ENCODE measurements at regions not wholly inside any gene's neighbourhood (a gene's known extent, or its start where the extent isn't known, plus 50 kb on each side); places are given as distances from the start of the nearest gene placed in this dataset.

DNA sequence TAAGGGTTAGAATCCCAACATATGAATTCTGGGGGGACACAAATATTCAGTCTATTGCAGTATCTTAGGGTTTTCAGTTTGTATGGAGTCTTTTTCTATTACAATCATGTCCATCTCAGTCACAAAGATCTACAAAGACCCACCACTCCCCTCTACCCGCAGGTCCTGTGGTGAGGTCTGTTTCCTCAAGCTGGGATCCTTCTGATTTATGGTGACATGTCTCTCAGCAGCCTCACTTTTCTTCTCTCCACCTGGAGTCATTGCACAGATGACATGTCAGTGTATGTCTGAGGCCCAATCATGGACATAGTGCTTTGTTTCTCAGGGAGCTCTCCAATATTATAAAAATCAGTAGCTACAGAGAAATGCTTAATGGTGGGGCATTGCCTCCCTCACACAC lies 113.4 kb upstream of the RAB27B start:
- 100% methylated on average over 1 of the region's 1 CpG; no CpG with 5 or more reads in 1 of the 2 experiments for WGBS, 2 experiments (ENCODE audit: extremely low coverage in 1 of 2, insufficient coverage in 1 of 2, insufficient read length in 1 of 2, insufficient replicate concordance in 2 of 2, low coverage in 1 of 2, low lambda C conversion rate in 2 of 2, missing lambda C conversion rate in 1 of 2)

More for the DNA sequence above, 113.4 kb upstream of the RAB27B start:
- no peak overlapping the region for H4K5ac ChIP-seq (ENCODE audit: insufficient read length, low read depth, low read length)
- no peak overlapping the region for H3K14ac ChIP-seq (ENCODE audit: insufficient read length)
- POLR2A ChIA-PET (ENCODE audit: partially characterized antibody), result no interaction called here
- no peak overlapping the region for H3K4me2 ChIP-seq (ENCODE audit: insufficient read depth in 1 of 2, low read depth in 2 of 2, low read length in 2 of 2)
- no peak overlapping the region for H2AFZ ChIP-seq (ENCODE audit: low read length)
- no peak overlapping the region for H2BK120ac ChIP-seq (replicated peaks; ENCODE audit: low read depth, low read length)
- H3K79me2 ChIP-seq (ENCODE audit: control insufficient read depth in 1 of 2, insufficient read depth in 2 of 2, low read length in 2 of 2), result no peaks in the 10 kb centered on the region
- no peak for FAIRE-seq
- no peak overlapping the region for H3K4me3 ChIP-seq (ENCODE audit: extremely low read depth in 1 of 4, insufficient read depth in 2 of 4, low read depth in 3 of 4, low read length in 4 of 4)
- no peaks in the 10 kb centered on the region for H3K9me3 ChIP-seq (ENCODE audit: insufficient read depth in 2 of 2, low read depth in 1 of 2, low read length in 1 of 2)
- no peak for DNase-seq (ENCODE audit: low read depth in 1 of 2, low spot score in 2 of 2)
- no peaks in the 10 kb centered on the region for H3K36me3 ChIP-seq (ENCODE audit: control insufficient read depth in 2 of 4, insufficient read depth in 4 of 4, low read length in 3 of 4)
- H3K23me2 ChIP-seq (ENCODE audit: low read depth, low read length), result no peaks in the 10 kb centered on the region
- no peak overlapping the region for H3K27ac ChIP-seq (ENCODE audit: low read depth, low read length)
- no peak overlapping the region for H3K56ac ChIP-seq (replicated peaks; ENCODE audit: insufficient read length, low read depth, low read length)
- no peak overlapping the region for H3K4ac ChIP-seq (replicated peaks; ENCODE audit: insufficient read length, low read depth, low read length)
- no peaks in the 10 kb centered on the region for H3K79me1 ChIP-seq (ENCODE audit: low read depth, low read length)
- H2BK20ac ChIP-seq (ENCODE audit: low read length), result no peak overlapping the region
- H3K9ac ChIP-seq (replicated peaks in 1 of 4; ENCODE audit: extremely low read depth in 1 of 4, low read depth in 3 of 4, low read length in 3 of 4), result no peak overlapping the region
- no peak overlapping the region for H3K23ac ChIP-seq (ENCODE audit: insufficient read length)
- H4K8ac ChIP-seq (ENCODE audit: extremely low read depth, insufficient read depth, low read length), result no peak overlapping the region
- H3K18ac ChIP-seq (ENCODE audit: extremely low read depth, low read length), result no peak overlapping the region
- no peak overlapping the region for H2BK12ac ChIP-seq (ENCODE audit: low read depth, low read length)
- H3K27me3 ChIP-seq (replicated peaks in 1 of 4; ENCODE audit: control insufficient read depth in 3 of 4, extremely low read depth in 1 of 4, insufficient read depth in 3 of 4, low read length in 3 of 4), result no peaks in the 10 kb centered on the region
- no peak overlapping the region for H2AK5ac ChIP-seq (ENCODE audit: low read depth, low read length)
- H4K91ac ChIP-seq (replicated peaks; ENCODE audit: insufficient read length, low read length), result no peak overlapping the region
- no peaks in the 10 kb centered on the region for H4K20me1 ChIP-seq (replicated peaks in 1 of 2; ENCODE audit: control insufficient read depth in 1 of 2, insufficient read depth in 2 of 2, low read length in 2 of 2)
- CTCF ChIA-PET (ENCODE audit: partially characterized antibody), result interaction anchor here (1.0 to 1.3 kb wide), 3 partner anchors 13 to 44 kb away, joined by 4 to 5 read pairs (median 4); no protein-coding TSS in a partner anchor
- no peak overlapping the region for H2BK5ac ChIP-seq (ENCODE audit: low read depth, low read length)
- no peak overlapping the region for H2BK15ac ChIP-seq (ENCODE audit: low read length)
- TF ChIP-seq, protein P1, sequence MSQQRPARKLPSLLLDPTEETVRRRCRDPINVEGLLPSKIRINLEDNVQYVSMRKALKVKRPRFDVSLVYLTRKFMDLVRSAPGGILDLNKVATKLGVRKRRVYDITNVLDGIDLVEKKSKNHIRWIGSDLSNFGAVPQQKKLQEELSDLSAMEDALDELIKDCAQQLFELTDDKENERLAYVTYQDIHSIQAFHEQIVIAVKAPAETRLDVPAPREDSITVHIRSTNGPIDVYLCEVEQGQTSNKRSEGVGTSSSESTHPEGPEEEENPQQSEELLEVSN (IDR thresholded peaks at IDR 0.05), result no peak
- TF ChIP-seq SUZ12 (IDR thresholded peaks at IDR 0.05; ENCODE audit: low read length) (no peak), SRF (IDR thresholded peaks at IDR 0.05; ENCODE audit: low read depth, low read length) (no peak), CBX5 (IDR thresholded peaks at IDR 0.05; ENCODE audit: low read depth, low read length) (no peak), YY1 (IDR thresholded peaks at IDR 0.05; ENCODE audit: low read depth, low read length) (no peak)
- TF ChIP-seq, protein P2, sequence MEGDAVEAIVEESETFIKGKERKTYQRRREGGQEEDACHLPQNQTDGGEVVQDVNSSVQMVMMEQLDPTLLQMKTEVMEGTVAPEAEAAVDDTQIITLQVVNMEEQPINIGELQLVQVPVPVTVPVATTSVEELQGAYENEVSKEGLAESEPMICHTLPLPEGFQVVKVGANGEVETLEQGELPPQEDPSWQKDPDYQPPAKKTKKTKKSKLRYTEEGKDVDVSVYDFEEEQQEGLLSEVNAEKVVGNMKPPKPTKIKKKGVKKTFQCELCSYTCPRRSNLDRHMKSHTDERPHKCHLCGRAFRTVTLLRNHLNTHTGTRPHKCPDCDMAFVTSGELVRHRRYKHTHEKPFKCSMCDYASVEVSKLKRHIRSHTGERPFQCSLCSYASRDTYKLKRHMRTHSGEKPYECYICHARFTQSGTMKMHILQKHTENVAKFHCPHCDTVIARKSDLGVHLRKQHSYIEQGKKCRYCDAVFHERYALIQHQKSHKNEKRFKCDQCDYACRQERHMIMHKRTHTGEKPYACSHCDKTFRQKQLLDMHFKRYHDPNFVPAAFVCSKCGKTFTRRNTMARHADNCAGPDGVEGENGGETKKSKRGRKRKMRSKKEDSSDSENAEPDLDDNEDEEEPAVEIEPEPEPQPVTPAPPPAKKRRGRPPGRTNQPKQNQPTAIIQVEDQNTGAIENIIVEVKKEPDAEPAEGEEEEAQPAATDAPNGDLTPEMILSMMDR (IDR thresholded peaks at IDR 0.05; ENCODE audit: control extremely low read depth in 1 of 3, insufficient read depth in 1 of 3, low read depth in 1 of 3, low read length in 3 of 3), result no peak
- no peaks in the 10 kb centered on the region for H3K4me1 ChIP-seq (replicated peaks in 1 of 4; ENCODE audit: control insufficient read depth in 3 of 4, insufficient read depth in 4 of 4, low read length in 3 of 4)

All from H1 (cell line).